ENCODE measurements at regions not wholly inside any gene's neighbourhood (a gene's known extent, or its start where the extent isn't known, plus 50 kb on each side); places are given as distances from the start of the nearest gene placed in this dataset.

GRCh38 chr2:33836628-33837027 is 237.5 kb upstream of the FAM98A start:
- no peak overlapping the region for H3K4me3 ChIP-seq (ENCODE audit: low read length)
- H3K36me3 ChIP-seq (ENCODE audit: control insufficient read depth, low read length): no peaks in the 10 kb centered on the region
- no peak for TF ChIP-seq EZH2phosphoT487 (IDR thresholded peaks at IDR 0.05; ENCODE audit: borderline replicate concordance, low read length)
- no peak for TF ChIP-seq CTCF (IDR thresholded peaks at IDR 0.05; ENCODE audit: low read depth, low read length, poor library complexity, severe bottlenecking)
- no peaks in the 10 kb centered on the region for H4K20me1 ChIP-seq (ENCODE audit: control insufficient read depth, insufficient read depth, low read depth, low read length)
- H3F3A ChIP-seq (ENCODE audit: control insufficient read depth, insufficient read depth): no peaks in the 10 kb centered on the region
- no peak overlapping the region for H3K27ac ChIP-seq (ENCODE audit: low read depth, low read length)
- H3K79me2 ChIP-seq (ENCODE audit: control insufficient read depth, low read length): no peaks in the 10 kb centered on the region
- no peaks in the 10 kb centered on the region for H3K4me1 ChIP-seq (ENCODE audit: control insufficient read depth, low read length)
- H3K4me2 ChIP-seq (ENCODE audit: low read length): no peak overlapping the region
- no peaks in the 10 kb centered on the region for H3K9me2 ChIP-seq (replicated peaks; ENCODE audit: control insufficient read depth, low read length)
- H3K9me3 ChIP-seq (ENCODE audit: control insufficient read depth, insufficient read depth, low read length): no peaks in the 10 kb centered on the region
- no peaks in the 10 kb centered on the region for H3K27me3 ChIP-seq (ENCODE audit: control insufficient read depth, low read length)

GRCh38 chr2:33835911-33836310 is 236.8 kb upstream of the FAM98A start:
- Histone ChIP-seq H3K79me2 (ENCODE audit: control insufficient read depth, low read length) (no peaks in the 10 kb centered on the region), H3K9me3 (ENCODE audit: control insufficient read depth, insufficient read depth, low read length) (no peaks in the 10 kb centered on the region), H3K4me1 (ENCODE audit: control insufficient read depth, low read length) (no peaks in the 10 kb centered on the region), H3K4me2 (ENCODE audit: low read length) (no peak overlapping the region), H3K4me3 (ENCODE audit: low read length) (no peak overlapping the region), H3F3A (ENCODE audit: control insufficient read depth, insufficient read depth) (no peaks in the 10 kb centered on the region), H3K27ac (ENCODE audit: low read depth, low read length) (no peak overlapping the region), H3K36me3 (ENCODE audit: control insufficient read depth, low read length) (no peaks in the 10 kb centered on the region), H3K27me3 (ENCODE audit: control insufficient read depth, low read length) (no peaks in the 10 kb centered on the region), H4K20me1 (ENCODE audit: control insufficient read depth, insufficient read depth, low read depth, low read length) (no peaks in the 10 kb centered on the region), H3K9me2 (replicated peaks; ENCODE audit: control insufficient read depth, low read length) (no peaks in the 10 kb centered on the region)
- no peak for TF ChIP-seq CTCF (IDR thresholded peaks at IDR 0.05; ENCODE audit: low read depth, low read length, poor library complexity, severe bottlenecking)
- no peak for TF ChIP-seq EZH2phosphoT487 (IDR thresholded peaks at IDR 0.05; ENCODE audit: borderline replicate concordance, low read length)

GRCh38 chr2:33822964-33823363 is 223.9 kb upstream of the FAM98A start:
- H3K27ac ChIP-seq (ENCODE audit: low read depth, low read length): no peak overlapping the region
- no peaks in the 10 kb centered on the region for H3K27me3 ChIP-seq (ENCODE audit: control insufficient read depth, low read length)
- H3K9me3 ChIP-seq (ENCODE audit: control insufficient read depth, insufficient read depth, low read length): no peaks in the 10 kb centered on the region
- H3K9me2 ChIP-seq (replicated peaks; ENCODE audit: control insufficient read depth, low read length): no peaks in the 10 kb centered on the region
- TF ChIP-seq CTCF (IDR thresholded peaks at IDR 0.05; ENCODE audit: low read depth, low read length, poor library complexity, severe bottlenecking) (no peak), EZH2phosphoT487 (IDR thresholded peaks at IDR 0.05; ENCODE audit: borderline replicate concordance, low read length) (no peak)
- H4K20me1 ChIP-seq (ENCODE audit: control insufficient read depth, insufficient read depth, low read depth, low read length): no peaks in the 10 kb centered on the region
- no peaks in the 10 kb centered on the region for H3K4me1 ChIP-seq (ENCODE audit: control insufficient read depth, low read length)
- H3K4me3 ChIP-seq (ENCODE audit: low read length): no peak overlapping the region
- H3K79me2 ChIP-seq (ENCODE audit: control insufficient read depth, low read length): no peaks in the 10 kb centered on the region
- no peak overlapping the region for H3K4me2 ChIP-seq (ENCODE audit: low read length)
- no peaks in the 10 kb centered on the region for H3F3A ChIP-seq (ENCODE audit: control insufficient read depth, insufficient read depth)
- H3K36me3 ChIP-seq (ENCODE audit: control insufficient read depth, low read length): no peaks in the 10 kb centered on the region

- H3K9me3 ChIP-seq (ENCODE audit: control insufficient read depth, insufficient read depth, low read length): no peaks in the 10 kb centered on the region
- H3K27me3 ChIP-seq (ENCODE audit: control insufficient read depth, low read length): no peaks in the 10 kb centered on the region
- H3K9me2 ChIP-seq (replicated peaks; ENCODE audit: control insufficient read depth, low read length): no peaks in the 10 kb centered on the region
- no peaks in the 10 kb centered on the region for H3K36me3 ChIP-seq (ENCODE audit: control insufficient read depth, low read length)
- H4K20me1 ChIP-seq (ENCODE audit: control insufficient read depth, insufficient read depth, low read depth, low read length): no peaks in the 10 kb centered on the region
- no peak overlapping the region for H3K27ac ChIP-seq (ENCODE audit: low read depth, low read length)
- no peaks in the 10 kb centered on the region for H3K79me2 ChIP-seq (ENCODE audit: control insufficient read depth, low read length)
- H3K4me2 ChIP-seq (ENCODE audit: low read length): no peak overlapping the region
- H3F3A ChIP-seq (ENCODE audit: control insufficient read depth, insufficient read depth): no peaks in the 10 kb centered on the region
- no peaks in the 10 kb centered on the region for H3K4me1 ChIP-seq (ENCODE audit: control insufficient read depth, low read length)
- no peak overlapping the region for H3K4me3 ChIP-seq (ENCODE audit: low read length)
- TF ChIP-seq CTCF (IDR thresholded peaks at IDR 0.05; ENCODE audit: low read depth, low read length, poor library complexity, severe bottlenecking) (no peak), EZH2phosphoT487 (IDR thresholded peaks at IDR 0.05; ENCODE audit: borderline replicate concordance, low read length) (no peak)
Measured at GRCh38 chr2:33812707-33813106, 213.6 kb upstream of the FAM98A start.
